GM18868 (cell line): ENCODE measurements at regions not wholly inside any gene's neighbourhood (a gene's known extent, or its start where the extent isn't known, plus 50 kb on each side); places are given as distances from the start of the nearest gene placed in this dataset.

ENCODE experiments used
- ATAC-seq: cut with Tn5 transposase; IDR thresholded peaks from one replicate; pipeline ENCODE4 v1.9.1; 2021; ENCODE audit warnings: mild to moderate bottlenecking, moderate library complexity; ENCODE audit not compliant: unreplicated experiment

GRCh38 chr18:41842886-41843285, 112.1 kb upstream of the PIK3C3 start:
- ATAC-seq, result no peak

GRCh38 chr18:41829647-41830516, 125.2 kb upstream of the PIK3C3 start:
- no peak for ATAC-seq

- no peak for ATAC-seq
These were observed 126.9 kb upstream of the PIK3C3 start for GRCh38 chr18:41828137-41828536.

GRCh38 chr18:41820784-41821183, 134.2 kb upstream of the PIK3C3 start:
- ATAC-seq, result peak; percentile 68

GRCh38 chr18:41818381-41819355, 136.4 kb upstream of the PIK3C3 start:
- ATAC-seq, result no peak

GRCh38 chr18:41814651-41815050, 140.4 kb upstream of the PIK3C3 start:
- no peak for ATAC-seq

- ATAC-seq, result no peak
These were observed 145.4 kb upstream of the PIK3C3 start for GRCh38 chr18:41809652-41810051.

GRCh38 chr18:41805341-41805740, 149.7 kb upstream of the PIK3C3 start:
- no peak for ATAC-seq

- ATAC-seq, result no peak
These were observed 156.2 kb upstream of the PIK3C3 start for GRCh38 chr18:41798879-41799278.

- ATAC-seq, result no peak
These were observed 164.3 kb upstream of the PIK3C3 start for GRCh38 chr18:41790687-41791086.

- no peak for ATAC-seq
These were observed 166.0 kb upstream of the PIK3C3 start for GRCh38 chr18:41789001-41789400.

- ATAC-seq, result no peak
These were observed 171.2 kb upstream of the PIK3C3 start for GRCh38 chr18:41783879-41784278.

- ATAC-seq, result no peak
These were observed 171.8 kb upstream of the PIK3C3 start for GRCh38 chr18:41783065-41783818.

GRCh38 chr18:41771973-41772372, 183.1 kb upstream of the PIK3C3 start:
- no peak for ATAC-seq

- ATAC-seq, result no peak
These were observed 185.8 kb upstream of the PIK3C3 start for GRCh38 chr18:41769265-41769664.

GRCh38 chr18:41768467-41768866, 186.6 kb upstream of the PIK3C3 start:
- no peak for ATAC-seq

GRCh38 chr18:41767960-41768359, 187.1 kb upstream of the PIK3C3 start:
- peak; percentile 47 for ATAC-seq

- no peak for ATAC-seq
These were observed 189.6 kb upstream of the PIK3C3 start for GRCh38 chr18:41765460-41765859.

GRCh38 chr18:41763361-41763760, 191.7 kb upstream of the PIK3C3 start:
- ATAC-seq, result no peak

- no peak for ATAC-seq
These were observed 193.6 kb upstream of the PIK3C3 start for GRCh38 chr18:41761333-41762018.
